ENCODE measurements at regions not wholly inside any gene's neighbourhood (a gene's known extent, or its start where the extent isn't known, plus 50 kb on each side); places are given as distances from the start of the nearest gene placed in this dataset.

- TF ChIP-seq CTCF (conservative IDR thresholded peaks at IDR 0.05; ENCODE audit: low read depth, low read length) (no peak), EZH2 (IDR thresholded peaks at IDR 0.05; ENCODE audit: low read length, unreplicated experiment) (no peak)
These were observed 473.0 kb upstream of the SLC10A2 start for GRCh38 chr13:103539265-103539664.
